ENCODE measurements at regions not wholly inside any gene's neighbourhood (a gene's known extent, or its start where the extent isn't known, plus 50 kb on each side); places are given as distances from the start of the nearest gene placed in this dataset.

DNA sequence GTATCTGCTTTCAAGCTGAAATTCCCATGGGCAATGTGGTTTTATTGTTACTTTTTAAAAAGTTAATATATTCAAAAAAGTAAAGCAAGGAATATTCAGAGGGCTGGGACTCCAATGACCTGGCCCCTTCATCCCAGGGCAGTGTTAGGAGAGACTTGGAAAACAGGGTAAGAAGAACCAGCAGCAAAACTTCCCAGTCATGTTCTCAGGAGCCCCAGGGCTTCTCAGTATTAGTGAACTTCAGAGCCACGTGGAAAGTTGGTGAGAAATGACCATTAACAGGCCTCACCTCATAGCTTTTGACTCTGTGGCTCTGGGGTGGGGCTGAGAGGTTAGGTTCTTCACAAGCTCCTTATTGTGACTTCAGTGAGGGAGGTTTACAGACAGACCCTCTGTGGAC lies 230.4 kb upstream of the KCNG1 start:
- Histone ChIP-seq H3K4me3 (ENCODE audit: insufficient read depth, low read length) (no peak overlapping the region), H3K4me1 (ENCODE audit: insufficient read depth, low read length) (no peaks in the 10 kb centered on the region), H3K36me3 (ENCODE audit: insufficient read depth, low read length) (no peaks in the 10 kb centered on the region), H3K79me2 (ENCODE audit: insufficient read depth, low read length) (no peaks in the 10 kb centered on the region), H4K20me1 (ENCODE audit: insufficient read depth, low read length) (no peaks in the 10 kb centered on the region), H3K27ac (ENCODE audit: low read depth, low read length) (no peak overlapping the region), H3K27me3 (ENCODE audit: insufficient read depth, low read length) (peaks cover 44% of the 10 kb centered on the region), H2AFZ (ENCODE audit: low read length) (no peak overlapping the region), H3K4me2 (ENCODE audit: insufficient read depth, low read length) (no peak overlapping the region), H3K9me3 (ENCODE audit: low read depth, low read length) (no peaks in the 10 kb centered on the region)
- TF ChIP-seq, protein P1, sequence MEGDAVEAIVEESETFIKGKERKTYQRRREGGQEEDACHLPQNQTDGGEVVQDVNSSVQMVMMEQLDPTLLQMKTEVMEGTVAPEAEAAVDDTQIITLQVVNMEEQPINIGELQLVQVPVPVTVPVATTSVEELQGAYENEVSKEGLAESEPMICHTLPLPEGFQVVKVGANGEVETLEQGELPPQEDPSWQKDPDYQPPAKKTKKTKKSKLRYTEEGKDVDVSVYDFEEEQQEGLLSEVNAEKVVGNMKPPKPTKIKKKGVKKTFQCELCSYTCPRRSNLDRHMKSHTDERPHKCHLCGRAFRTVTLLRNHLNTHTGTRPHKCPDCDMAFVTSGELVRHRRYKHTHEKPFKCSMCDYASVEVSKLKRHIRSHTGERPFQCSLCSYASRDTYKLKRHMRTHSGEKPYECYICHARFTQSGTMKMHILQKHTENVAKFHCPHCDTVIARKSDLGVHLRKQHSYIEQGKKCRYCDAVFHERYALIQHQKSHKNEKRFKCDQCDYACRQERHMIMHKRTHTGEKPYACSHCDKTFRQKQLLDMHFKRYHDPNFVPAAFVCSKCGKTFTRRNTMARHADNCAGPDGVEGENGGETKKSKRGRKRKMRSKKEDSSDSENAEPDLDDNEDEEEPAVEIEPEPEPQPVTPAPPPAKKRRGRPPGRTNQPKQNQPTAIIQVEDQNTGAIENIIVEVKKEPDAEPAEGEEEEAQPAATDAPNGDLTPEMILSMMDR (IDR thresholded peaks at IDR 0.05; ENCODE audit: extremely low read depth, low read depth, low read length): no peak
- DNase-seq (ENCODE audit: insufficient read length, low spot score, missing footprints): no peak

DNA sequence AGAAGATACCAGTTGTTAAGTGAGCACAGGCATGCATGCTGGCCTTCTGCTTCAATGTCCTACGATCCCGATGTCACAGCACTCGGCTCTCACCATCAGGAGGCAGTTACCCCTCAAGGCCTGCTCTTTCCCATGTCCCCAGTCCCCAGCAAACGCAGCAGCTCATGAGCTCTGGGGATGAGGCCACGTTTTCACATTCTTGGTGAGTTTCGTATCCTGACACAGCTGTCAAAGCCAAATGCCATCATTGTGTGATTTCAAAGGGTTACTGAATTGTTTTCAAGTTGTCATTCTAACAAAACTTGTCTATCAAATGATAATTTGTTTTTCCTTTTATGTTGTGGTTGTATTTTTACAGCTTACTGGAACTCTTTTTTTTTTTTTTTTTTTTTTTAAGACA lies 226.9 kb upstream of the KCNG1 start:
- no peaks in the 10 kb centered on the region for H3K36me3 ChIP-seq (ENCODE audit: insufficient read depth, low read length)
- no peak overlapping the region for H3K27ac ChIP-seq (ENCODE audit: low read depth, low read length)
- no peaks in the 10 kb centered on the region for H3K4me1 ChIP-seq (ENCODE audit: insufficient read depth, low read length)
- no peaks in the 10 kb centered on the region for H4K20me1 ChIP-seq (ENCODE audit: insufficient read depth, low read length)
- no peak overlapping the region for H3K4me3 ChIP-seq (ENCODE audit: insufficient read depth, low read length)
- peaks cover 33% of the 10 kb centered on the region for H3K27me3 ChIP-seq (ENCODE audit: insufficient read depth, low read length)
- no peak for DNase-seq (ENCODE audit: insufficient read length, low spot score, missing footprints)
- no peaks in the 10 kb centered on the region for H3K79me2 ChIP-seq (ENCODE audit: insufficient read depth, low read length)
- TF ChIP-seq, protein P1 (IDR thresholded peaks at IDR 0.05; ENCODE audit: extremely low read depth, low read depth, low read length): no peak
- no peak overlapping the region for H2AFZ ChIP-seq (ENCODE audit: low read length)
- H3K4me2 ChIP-seq (ENCODE audit: insufficient read depth, low read length): no peak overlapping the region
- H3K9me3 ChIP-seq (ENCODE audit: low read depth, low read length): no peaks in the 10 kb centered on the region

DNA sequence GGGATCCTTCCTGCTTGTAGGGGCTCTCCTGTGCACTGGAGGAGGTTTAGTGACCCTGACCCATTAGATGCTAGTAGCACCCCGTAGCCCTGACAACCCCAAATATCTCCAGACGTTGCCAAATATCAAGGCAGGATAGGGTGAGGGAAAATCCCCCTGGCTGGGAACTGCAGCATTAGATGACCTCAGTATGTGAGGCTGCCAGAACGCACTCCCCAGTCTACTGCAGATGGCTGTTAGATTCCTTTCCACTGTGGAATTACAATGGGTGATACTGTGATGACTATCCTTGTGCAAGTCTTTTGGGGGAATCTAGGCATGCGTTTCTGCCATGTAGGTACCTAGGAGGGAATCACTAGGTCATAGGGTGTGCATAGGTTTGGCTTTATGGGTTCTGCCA lies 226.3 kb upstream of the KCNG1 start:
- Histone ChIP-seq H3K4me2 (ENCODE audit: insufficient read depth, low read length) (no peak overlapping the region), H4K20me1 (ENCODE audit: insufficient read depth, low read length) (no peaks in the 10 kb centered on the region), H3K27ac (ENCODE audit: low read depth, low read length) (no peak overlapping the region), H3K36me3 (ENCODE audit: insufficient read depth, low read length) (no peaks in the 10 kb centered on the region), H3K9me3 (ENCODE audit: low read depth, low read length) (no peaks in the 10 kb centered on the region), H3K4me3 (ENCODE audit: insufficient read depth, low read length) (no peak overlapping the region), H3K4me1 (ENCODE audit: insufficient read depth, low read length) (no peaks in the 10 kb centered on the region), H3K27me3 (ENCODE audit: insufficient read depth, low read length) (peaks cover 28% of the 10 kb centered on the region), H2AFZ (ENCODE audit: low read length) (no peak overlapping the region), H3K79me2 (ENCODE audit: insufficient read depth, low read length) (no peaks in the 10 kb centered on the region)
- DNase-seq (ENCODE audit: insufficient read length, low spot score, missing footprints): no peak
- TF ChIP-seq, protein P1 (IDR thresholded peaks at IDR 0.05; ENCODE audit: extremely low read depth, low read depth, low read length): no peak

DNA sequence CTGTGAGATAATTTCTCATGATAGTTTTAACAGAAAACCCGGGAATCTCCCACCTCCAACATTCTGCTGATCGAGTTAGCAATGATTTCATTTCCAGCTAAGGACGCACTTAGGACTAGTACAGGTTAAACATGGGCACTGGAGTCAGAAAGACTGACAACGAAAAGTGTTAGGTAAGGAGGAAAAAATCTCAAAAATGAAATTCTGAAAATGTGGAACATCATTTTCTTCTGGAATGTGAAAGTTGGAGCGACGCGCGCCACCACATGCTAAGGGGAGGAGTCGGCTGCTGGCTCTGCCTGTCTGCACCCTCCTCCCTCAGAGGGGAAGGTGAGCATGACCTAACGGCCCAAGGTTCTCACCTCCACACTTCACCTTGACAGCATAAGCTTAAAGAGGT lies 221.6 kb upstream of the KCNG1 start:
- H4K20me1 ChIP-seq (ENCODE audit: insufficient read depth, low read length): no peaks in the 10 kb centered on the region
- H3K4me2 ChIP-seq (ENCODE audit: insufficient read depth, low read length): no peak overlapping the region
- H3K9me3 ChIP-seq (ENCODE audit: low read depth, low read length): peaks cover 5% of the 10 kb centered on the region
- no peaks in the 10 kb centered on the region for H3K79me2 ChIP-seq (ENCODE audit: insufficient read depth, low read length)
- no peak overlapping the region for H3K27ac ChIP-seq (ENCODE audit: low read depth, low read length)
- H3K27me3 ChIP-seq (ENCODE audit: insufficient read depth, low read length): peaks cover 18% of the 10 kb centered on the region
- no peak overlapping the region for H3K4me3 ChIP-seq (ENCODE audit: insufficient read depth, low read length)
- TF ChIP-seq, protein P1 (IDR thresholded peaks at IDR 0.05; ENCODE audit: extremely low read depth, low read depth, low read length): no peak
- no peaks in the 10 kb centered on the region for H3K36me3 ChIP-seq (ENCODE audit: insufficient read depth, low read length)
- H3K4me1 ChIP-seq (ENCODE audit: insufficient read depth, low read length): no peaks in the 10 kb centered on the region
- no peak overlapping the region for H2AFZ ChIP-seq (ENCODE audit: low read length)
- no peak for DNase-seq (ENCODE audit: insufficient read length, low spot score, missing footprints)

Measured in osteoblast (primary cell).